Ectodermal cell (in vitro differentiated cells): ENCODE measurements at regions not wholly inside any gene's neighbourhood (a gene's known extent, or its start where the extent isn't known, plus 50 kb on each side); places are given as distances from the start of the nearest gene placed in this dataset.
"Not testable (repeated sequence)": the region's sequence is repeated elsewhere in the genome, so short reads cannot be mapped to it uniquely, and the experiment has no call there.

Source experiments
- H3K27ac ChIP-seq: 2 replicates; pipeline ENCODE4 v1.7.0; 2013; ENCODE audit warnings: mild to moderate bottlenecking, low read depth, low read length; ENCODE audit not compliant: insufficient read depth, poor library complexity, severe bottlenecking
- H3K27me3 ChIP-seq: 2 replicates; pipeline ENCODE4 v1.7.0; 2013; ENCODE audit warnings: mild to moderate bottlenecking, low read length; ENCODE audit not compliant: insufficient read depth, control insufficient read depth, poor library complexity, severe bottlenecking
- H3K36me3 ChIP-seq: one replicate; pipeline ENCODE4 v1.7.0; 2013; ENCODE audit warnings: low read length; ENCODE audit not compliant: control insufficient read depth, insufficient read depth
- H3K4me1 ChIP-seq: one replicate; pipeline ENCODE4 v1.7.0; 2013; ENCODE audit warnings: low read length; ENCODE audit not compliant: control insufficient read depth, insufficient read depth
- H3K4me3 ChIP-seq: 2 replicates; pipeline ENCODE4 v1.7.0; 2013; ENCODE audit warnings: low read depth, low read length, control low read depth; ENCODE audit not compliant: insufficient read depth
- H3K9me3 ChIP-seq: 2 replicates; pipeline ENCODE4 v1.7.0; 2013; ENCODE audit warnings: mild to moderate bottlenecking, low read length, moderate library complexity; ENCODE audit not compliant: control insufficient read depth
- WGBS, 2 experiments: methylation state at CpG; one replicate each; pipeline ENCODE4 v1.1.7; 2013; ENCODE audit warnings: missing lambda C conversion rate in 2 of 2; 5-methylcytosine and 5-hydroxymethylcytosine counted together

- H3K4me1 ChIP-seq, result no peaks in the 10 kb centered on the region
- H3K27ac ChIP-seq, result no peak overlapping the region
- H3K4me3 ChIP-seq, result no peak overlapping the region
- no peaks in the 10 kb centered on the region for H3K9me3 ChIP-seq
- H3K27me3 ChIP-seq, result peaks cover 22% of the 10 kb centered on the region
- no peaks in the 10 kb centered on the region for H3K36me3 ChIP-seq
- WGBS, 2 experiments, result 76 to 77% methylated on average over 16 of the region's 16 CpGs
Measured at GRCh38 chr11:69912911-69913451, 93.8 kb upstream of the FGF3 start.

DNA sequence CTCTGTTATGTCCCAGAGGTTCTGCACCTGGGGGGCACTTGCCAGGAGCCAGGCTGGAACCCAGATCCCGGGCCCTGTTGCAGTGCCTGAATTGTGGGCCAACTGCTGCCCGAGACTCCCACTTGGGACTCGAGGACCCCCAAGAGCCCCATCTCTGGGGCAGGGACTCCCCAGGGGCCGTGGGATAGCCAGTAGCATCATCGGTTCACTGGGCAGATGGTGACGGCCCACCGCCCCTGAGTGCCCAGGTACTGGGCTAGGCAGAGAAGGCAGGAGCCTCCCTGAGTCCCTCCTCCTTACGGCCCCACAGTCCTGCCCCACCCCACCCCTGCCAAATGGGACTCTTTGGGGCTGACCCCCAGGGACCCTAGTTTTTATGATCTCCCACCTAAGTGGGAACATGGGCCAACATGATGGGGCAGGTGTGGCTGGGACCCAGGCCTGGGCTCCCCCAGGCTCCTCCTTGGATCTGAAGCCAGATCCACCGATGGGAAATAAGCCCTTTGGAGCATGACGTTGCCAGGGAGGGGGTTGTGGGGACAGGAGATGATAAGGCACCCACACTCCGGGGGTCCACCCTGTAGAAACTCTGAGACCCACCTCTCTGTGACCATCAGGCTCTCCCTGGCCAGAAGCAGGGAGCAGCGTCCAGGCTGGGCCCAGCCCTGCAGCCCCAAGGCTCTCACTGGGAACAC is 94.5 kb upstream of the FGF3 start:
- Histone ChIP-seq H3K36me3 (no peaks in the 10 kb centered on the region), H3K27me3 (peaks cover 29% of the 10 kb centered on the region), H3K27ac (no peak overlapping the region), H3K4me1 (no peaks in the 10 kb centered on the region), H3K9me3 (no peaks in the 10 kb centered on the region), H3K4me3 (no peak overlapping the region)
- WGBS, 2 experiments, result 88 to 89% methylated on average over 12 of the region's 12 CpGs

GRCh38 chr11:69914286-69915150 is 95.3 kb upstream of the FGF3 start:
- H3K27me3 ChIP-seq, result peaks cover 37% of the 10 kb centered on the region
- H3K9me3 ChIP-seq, result no peaks in the 10 kb centered on the region
- H3K4me3 ChIP-seq, result no peak overlapping the region
- no peaks in the 10 kb centered on the region for H3K36me3 ChIP-seq
- no peaks in the 10 kb centered on the region for H3K4me1 ChIP-seq
- H3K27ac ChIP-seq, result no peak overlapping the region
- WGBS, 2 experiments, result 90 to 91% methylated on average over 18 of the region's 18 CpGs

- Histone ChIP-seq H3K4me1 (no peaks in the 10 kb centered on the region), H3K36me3 (no peaks in the 10 kb centered on the region), H3K9me3 (no peaks in the 10 kb centered on the region), H3K4me3 (no peak overlapping the region), H3K27ac (no peak overlapping the region), H3K27me3 (peaks cover 37% of the 10 kb centered on the region)
- WGBS, 2 experiments, result 65 to 66% methylated on average over 6 of the region's 6 CpGs
Measured at GRCh38 chr11:69915151-69915500, 95.9 kb upstream of the FGF3 start.

- 42 to 43% methylated on average over 15 to 18 of the region's 18 CpGs for WGBS, 2 experiments
- no peak overlapping the region for H3K27ac ChIP-seq
Measured at GRCh38 chr11:69915501-69916250, 96.5 kb upstream of the FGF3 start.

DNA sequence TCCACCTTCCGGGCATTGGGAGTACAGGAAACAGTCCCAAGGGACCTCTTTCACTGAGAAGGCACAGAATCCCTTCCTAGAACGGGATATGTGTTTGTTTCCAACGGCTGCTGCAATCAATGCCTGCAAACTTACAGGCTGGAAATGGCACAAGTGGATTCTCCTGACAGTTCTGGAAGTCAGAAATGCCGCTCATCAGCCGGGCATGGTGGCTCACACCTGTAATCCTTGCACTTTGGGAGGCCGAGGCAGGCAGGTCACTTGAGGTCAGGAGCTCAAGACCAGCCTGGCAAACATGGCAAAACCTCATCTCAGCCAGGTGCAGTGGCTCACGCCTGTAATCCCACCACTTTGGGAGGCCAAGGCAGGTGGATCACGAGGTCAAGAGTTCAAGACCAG is 97.0 kb upstream of the FGF3 start:
- H3K4me1 ChIP-seq, H3K9me3 ChIP-seq, H3K36me3 ChIP-seq, H3K4me3 ChIP-seq, H3K27ac ChIP-seq: not testable (repeated sequence)
- 87 to 88% methylated on average over 8 of the region's 8 CpGs for WGBS, 2 experiments
- peaks cover 37% of the 10 kb centered on the region for H3K27me3 ChIP-seq

More at GRCh38 chr11:69915501-69916250, 96.5 kb upstream of the FGF3 start:
- Histone ChIP-seq H3K9me3 (no peaks in the 10 kb centered on the region), H3K4me3 (no peak overlapping the region), H3K27me3 (peaks cover 37% of the 10 kb centered on the region), H3K36me3 (no peaks in the 10 kb centered on the region), H3K4me1 (no peaks in the 10 kb centered on the region)

GRCh38 chr11:69916806-69917387 is 97.7 kb upstream of the FGF3 start:
- H3K27ac ChIP-seq, result no peak overlapping the region
- no peak overlapping the region for H3K4me3 ChIP-seq
- WGBS, 2 experiments, result 59 to 64% methylated on average over 2 of the region's 2 CpGs
- no peaks in the 10 kb centered on the region for H3K36me3 ChIP-seq
- no peaks in the 10 kb centered on the region for H3K9me3 ChIP-seq
- no peaks in the 10 kb centered on the region for H3K4me1 ChIP-seq
- H3K27me3 ChIP-seq, result peaks cover 37% of the 10 kb centered on the region

GRCh38 chr11:69917529-69917928 is 98.3 kb upstream of the FGF3 start:
- Histone ChIP-seq H3K27me3 (peaks cover 37% of the 10 kb centered on the region), H3K36me3 (no peaks in the 10 kb centered on the region), H3K9me3 (no peaks in the 10 kb centered on the region), H3K4me3 (no peak overlapping the region), H3K4me1 (no peaks in the 10 kb centered on the region), H3K27ac (no peak overlapping the region)
- 55 to 68% methylated on average over 2 of the region's 2 CpGs for WGBS, 2 experiments

DNA sequence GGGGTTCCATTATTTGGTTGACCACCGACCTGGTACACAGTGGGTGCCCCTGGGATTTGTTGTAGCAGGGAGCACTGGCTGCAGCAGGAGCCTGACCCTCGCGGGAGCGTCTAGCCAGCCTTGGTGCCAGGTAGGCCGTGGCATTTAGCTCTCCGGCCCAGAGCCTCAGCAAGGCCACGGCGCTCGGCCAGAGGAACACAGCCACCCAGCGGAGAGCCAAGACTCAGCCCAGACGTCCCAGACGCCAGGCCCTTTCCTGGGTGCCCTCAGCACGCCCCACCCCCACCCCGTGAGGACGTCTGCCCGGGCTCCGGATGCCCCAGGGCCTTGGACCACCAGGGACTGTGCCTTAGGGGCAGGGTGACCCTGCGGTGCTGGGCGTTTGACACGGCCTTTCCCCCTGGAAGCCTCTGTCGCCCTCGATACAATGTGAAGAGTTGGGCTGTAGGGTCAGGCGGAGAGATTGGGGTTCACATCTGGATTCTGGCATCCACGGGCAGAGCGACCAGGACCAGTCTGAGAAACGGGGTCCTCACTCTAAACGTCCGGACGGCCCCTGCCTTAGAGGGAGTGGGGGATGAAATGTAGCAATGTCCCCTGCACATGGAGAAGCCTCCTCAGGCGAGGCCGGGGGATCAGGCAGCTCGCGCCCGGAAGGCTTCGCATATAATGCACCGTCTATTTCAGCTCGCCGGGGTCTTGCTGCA is 99.2 kb upstream of the FGF3 start:
- H3K9me3 ChIP-seq, result no peaks in the 10 kb centered on the region
- no peak overlapping the region for H3K4me3 ChIP-seq
- H3K36me3 ChIP-seq, result no peaks in the 10 kb centered on the region
- H3K4me1 ChIP-seq, result no peaks in the 10 kb centered on the region
- 63% methylated on average over 38 of the region's 38 CpGs for WGBS, 2 experiments
- H3K27ac ChIP-seq, result no peak overlapping the region
- peaks cover 37% of the 10 kb centered on the region for H3K27me3 ChIP-seq
